Endothelial cell of umbilical vein (primary cell): ENCODE measurements at regions not wholly inside any gene's neighbourhood (a gene's known extent, or its start where the extent isn't known, plus 50 kb on each side); places are given as distances from the start of the nearest gene placed in this dataset.

Experiments used
- BruUV-seq: library from RNA; stranded (reverse); fragments of 400-500 nt; replicated peaks from 2 replicates; lab custom pipeline; 2021; lab: Mats Ljungman, UMichigan
- CTCF ChIA-PET: fragments of 300-600, 350-600 bp; sonication (Branson Sonifier 250); formaldehyde crosslinking; loops from one replicate; lab custom pipeline; 2021; ENCODE audit warnings: antibody characterized with exemption, inconsistent platforms; lab: Charles Lee
- POLR2A ChIA-PET: fragments of 300-600, 350-600 bp; sonication (Branson Sonifier 250); formaldehyde crosslinking; loops from one replicate; lab custom pipeline; 2021; ENCODE audit warnings: antibody characterized with exemption, inconsistent platforms; lab: Charles Lee
- DNase-seq: peaks from one replicate; pipeline ENCODE4 v3.0.0-alpha.2; 2011; ENCODE audit warnings: low read depth, low spot score
- FAIRE-seq: peaks from 2 replicates; lab custom pipeline; 2011; peaks lifted over from hg19 to GRCh38; lab: Jason Lieb, UNC
- H2AFZ ChIP-seq: 2 replicates; pipeline ENCODE4 v1.6.0; 2012; ENCODE audit warnings: low read depth, low read length, control low read depth, inconsistent platforms
- H3K27ac ChIP-seq: 2 replicates; pipeline ENCODE4 v1.5.1; 2011; ENCODE audit warnings: low read depth, mild to moderate bottlenecking, control low read depth, low read length, moderate library complexity; ENCODE audit not compliant: insufficient read depth
- H3K27me3 ChIP-seq, 2 experiments: 2 replicates each; pipeline versions ENCODE4 v1.6.0 to v1.6.1; 2011; ENCODE audit warnings: low read length in 2 of 2, mixed read lengths in 1 of 2; ENCODE audit not compliant: control insufficient read depth in 2 of 2, insufficient read depth in 2 of 2
- H3K36me3 ChIP-seq, 2 experiments: 2 replicates in 1 of 2; 3 replicates in 1 of 2; pipeline ENCODE4 v1.5.1; 2011; ENCODE audit warnings: low read length in 2 of 2, mild to moderate bottlenecking in 1 of 2, moderate library complexity in 1 of 2; ENCODE audit not compliant: control insufficient read depth in 2 of 2, insufficient read depth in 2 of 2; ENCODE audit errors: extremely low read depth in 1 of 2
- H3K4me1 ChIP-seq: 3 replicates; pipeline ENCODE4 v1.5.1; 2011; ENCODE audit warnings: mild to moderate bottlenecking, low read length; ENCODE audit not compliant: control insufficient read depth, insufficient read depth; ENCODE audit errors: extremely low read depth
- H3K4me2 ChIP-seq: 2 replicates; pipeline ENCODE4 v1.6.1; 2011; ENCODE audit warnings: low read length, control low read depth, mixed read lengths; ENCODE audit not compliant: insufficient read depth
- H3K4me3 ChIP-seq, 3 experiments: fragments of 200-600 bp in 1 of 3; sonication (generic), shearing (Covaris generic) in 1 of 3; replicated peaks in 1 of 3; 2 replicates each; pipeline ENCODE4 v1.5.1; 2011 to 2016; ENCODE audit warnings: control low read depth in 3 of 3, low read length in 3 of 3, mild to moderate bottlenecking in 2 of 3, inconsistent platforms in 1 of 3, low read depth in 1 of 3, moderate library complexity in 1 of 3; ENCODE audit not compliant: insufficient read depth in 1 of 3
- H3K79me2 ChIP-seq: 2 replicates; pipeline ENCODE4 v1.6.0; 2012; ENCODE audit warnings: low read length, inconsistent platforms; ENCODE audit not compliant: control insufficient read depth, insufficient read depth
- H3K9ac ChIP-seq: replicated peaks from 2 replicates; pipeline ENCODE3; 2011; ENCODE audit warnings: low read length, control low read depth; ENCODE audit not compliant: insufficient read depth; ENCODE audit errors: extremely low read depth
- H3K9me1 ChIP-seq: replicated peaks from 3 replicates; pipeline ENCODE4 v1.6.0; 2011; ENCODE audit warnings: mild to moderate bottlenecking, low read length; ENCODE audit not compliant: control insufficient read depth, insufficient read depth; ENCODE audit errors: extremely low read depth
- H3K9me3 ChIP-seq: replicated peaks from 2 replicates; pipeline ENCODE4 v1.5.1; 2012; ENCODE audit warnings: low read length, inconsistent platforms; ENCODE audit not compliant: control insufficient read depth, insufficient read depth
- H4K20me1 ChIP-seq: replicated peaks from 2 replicates; pipeline ENCODE3; 2011; ENCODE audit warnings: mild to moderate bottlenecking, low read length; ENCODE audit not compliant: control insufficient read depth, insufficient read depth; ENCODE audit errors: extremely low read depth
- CTCF ChIP-seq, 2 donors: IDR thresholded peaks; 1 replicate in 1 of 2; 2 replicates in 1 of 2; pipeline ENCODE4 v1.5.1; 2011; ENCODE audit warnings: low read length in 2 of 2, mild to moderate bottlenecking in 2 of 2, moderate library complexity in 2 of 2, control low read depth in 1 of 2, inconsistent platforms in 1 of 2, low read depth in 1 of 2; ENCODE audit not compliant: insufficient read depth in 1 of 2; ENCODE audit errors: extremely low read depth in 1 of 2
- EZH2 ChIP-seq: IDR thresholded peaks from 2 replicates; pipeline ENCODE4 v1.6.1; 2012; ENCODE audit warnings: borderline replicate concordance, low read depth, mild to moderate bottlenecking, moderate library complexity, low read length, inconsistent platforms; ENCODE audit not compliant: severe bottlenecking
- FOS ChIP-seq: IDR thresholded peaks from 2 replicates; pipeline ENCODE4 v1.6.1; 2011; ENCODE audit warnings: mild to moderate bottlenecking, low read length, moderate library complexity, borderline replicate concordance; ENCODE audit not compliant: insufficient read depth
- GATA2 ChIP-seq: IDR thresholded peaks from 2 replicates; pipeline ENCODE4 v1.7.0; 2011; ENCODE audit warnings: low read depth, mild to moderate bottlenecking, moderate library complexity, mixed read lengths, low read length; ENCODE audit not compliant: insufficient read length, insufficient read depth
- JUN ChIP-seq: IDR thresholded peaks from 2 replicates; pipeline ENCODE4 v1.6.1; 2011; ENCODE audit warnings: borderline replicate concordance, low read depth; ENCODE audit not compliant: insufficient read length, insufficient read depth
- MAX ChIP-seq: IDR thresholded peaks from 2 replicates; pipeline ENCODE4 v1.6.1; 2011; ENCODE audit not compliant: insufficient read depth, insufficient read length
- MYC ChIP-seq: IDR thresholded peaks from one replicate; pipeline ENCODE4 v1.6.1; 2011; ENCODE audit warnings: mild to moderate bottlenecking, low read depth, low read length
- POLR2A ChIP-seq: IDR thresholded peaks from 2 replicates; pipeline ENCODE4 v1.6.1; 2012; ENCODE audit warnings: low read depth, mild to moderate bottlenecking, control low read depth, low read length
- POLR2AphosphoS5 ChIP-seq: IDR thresholded peaks from 2 replicates; pipeline ENCODE4 v1.6.1; 2012; ENCODE audit warnings: low read depth, mild to moderate bottlenecking, control low read depth, low read length, moderate library complexity; ENCODE audit not compliant: insufficient read depth
- dilution Hi-C: fragments of 300-500 bp; cut with MboI; formaldehyde crosslinking; loops from one replicate; pipeline ENCODE4 v1.15.0; 2019; ENCODE audit warnings: low sequenced_read_pairs; ENCODE audit not compliant: extremely low pct_ligation_motif_present
- intact Hi-C: fragments of 100-400 bp; cut with micrococcal nuclease; formaldehyde crosslinking; loops from one replicate; pipeline ENCODE4 v1.10.0; 2022

- FAIRE-seq (no peak), DNase-seq (no peak)
- Histone ChIP-seq H3K9me3 (no peaks in the 10 kb centered on the region), H3K9me1 (no peaks in the 10 kb centered on the region), H3K4me3 (no peak overlapping the region), H3K4me1 (no peaks in the 10 kb centered on the region), H2AFZ (no peak overlapping the region), H3K4me2 (no peak overlapping the region), H4K20me1 (no peaks in the 10 kb centered on the region), H3K27ac (no peak overlapping the region), H3K36me3 (no peaks in the 10 kb centered on the region), H3K79me2 (no peaks in the 10 kb centered on the region), H3K9ac (no peak overlapping the region), H3K27me3 (no peaks in the 10 kb centered on the region)
- intact Hi-C loops, result no loop called here
- TF ChIP-seq JUN (no peak), CTCF (IDR thresholded peaks at IDR 0.05; ENCODE audit: extremely low read depth in 1 of 2, insufficient read depth in 1 of 2, low read depth in 1 of 2, low read length in 2 of 2) (no peak), MYC (no peak), POLR2A (no peak), MAX (no peak), POLR2AphosphoS5 (no peak), EZH2 (no peak), GATA2 (no peak), FOS (no peak)
- ChIA-PET CTCF (no interaction called here), POLR2A (no interaction called here)
- no TSS peak for BruUV-seq
- dilution Hi-C loops, result no loop called here
Measured at GRCh38 chr7:91515961-91516360, 251.7 kb downstream of the FZD1 start.
